GM19463 (cell line): ENCODE measurements at regions not wholly inside any gene's neighbourhood (a gene's known extent, or its start where the extent isn't known, plus 50 kb on each side); places are given as distances from the start of the nearest gene placed in this dataset.

Source experiments
- ATAC-seq: cut with Tn5 transposase; IDR thresholded peaks from one replicate; pipeline ENCODE4 v1.9.1; 2021; ENCODE audit warnings: mild to moderate bottlenecking, moderate library complexity; ENCODE audit not compliant: unreplicated experiment

DNA sequence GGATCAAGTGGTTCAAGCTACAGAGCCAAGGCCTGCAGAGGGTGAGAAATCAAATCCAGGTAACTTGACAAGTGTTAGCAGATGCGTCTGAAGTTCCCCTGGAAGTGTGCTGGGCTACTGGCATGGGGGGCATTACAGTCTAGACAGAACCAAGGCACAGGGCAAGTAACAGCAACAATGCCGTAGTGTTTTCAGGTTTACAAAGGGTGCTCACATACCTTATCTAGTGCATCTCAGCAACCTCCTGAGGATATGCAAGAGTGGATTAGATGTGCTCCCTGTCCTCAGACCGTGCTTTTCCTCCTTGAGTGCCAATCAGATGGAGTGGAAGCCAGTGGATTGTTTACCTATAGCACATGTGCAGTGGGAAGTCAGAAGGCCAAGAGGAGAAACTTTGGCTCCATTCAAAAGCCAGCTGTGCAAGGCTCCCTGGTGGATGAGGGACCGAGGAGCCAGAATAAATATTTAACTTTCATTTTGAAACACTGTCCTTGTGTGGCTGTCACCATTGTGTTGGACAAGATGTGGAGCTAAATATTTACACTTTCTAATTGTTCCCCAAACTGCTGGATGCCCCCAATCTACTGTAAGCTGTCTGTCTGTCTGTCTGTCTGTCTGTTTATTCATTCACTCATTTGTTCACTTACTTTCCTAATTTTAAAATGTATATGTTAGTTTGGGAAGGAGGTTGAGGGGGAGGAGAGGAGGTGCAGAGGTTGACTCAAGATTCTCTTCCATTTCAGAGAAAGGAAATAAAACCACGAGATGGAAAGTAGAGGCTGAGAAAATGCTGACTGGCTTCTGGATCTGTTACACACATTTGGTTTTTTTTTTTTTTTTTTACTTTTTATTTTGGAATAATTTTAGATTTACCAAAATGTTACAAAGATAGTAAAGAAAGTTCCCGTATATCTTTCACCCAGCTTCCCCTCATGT lies 184.0 kb upstream of the PARP11 start:
- no peak for ATAC-seq

DNA sequence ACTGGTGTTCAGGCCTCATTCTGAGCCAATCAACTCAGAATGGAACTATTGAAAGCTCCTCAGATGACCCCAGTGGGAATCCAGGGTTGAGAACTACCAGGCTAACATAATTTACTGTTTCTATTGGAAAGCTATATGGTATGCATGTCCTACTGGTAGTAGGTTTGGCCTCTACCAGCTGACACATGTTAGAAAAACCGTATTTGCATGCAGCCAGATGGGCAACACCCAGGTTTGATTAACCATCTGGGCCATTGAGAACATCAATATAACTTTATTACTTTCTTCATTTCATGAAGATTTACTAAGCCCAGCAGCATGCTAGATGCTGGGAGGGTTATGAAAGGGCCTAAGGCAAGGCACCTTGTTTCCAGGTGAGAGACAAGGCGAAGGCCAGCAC lies 181.4 kb upstream of the PARP11 start:
- ATAC-seq: no peak

DNA sequence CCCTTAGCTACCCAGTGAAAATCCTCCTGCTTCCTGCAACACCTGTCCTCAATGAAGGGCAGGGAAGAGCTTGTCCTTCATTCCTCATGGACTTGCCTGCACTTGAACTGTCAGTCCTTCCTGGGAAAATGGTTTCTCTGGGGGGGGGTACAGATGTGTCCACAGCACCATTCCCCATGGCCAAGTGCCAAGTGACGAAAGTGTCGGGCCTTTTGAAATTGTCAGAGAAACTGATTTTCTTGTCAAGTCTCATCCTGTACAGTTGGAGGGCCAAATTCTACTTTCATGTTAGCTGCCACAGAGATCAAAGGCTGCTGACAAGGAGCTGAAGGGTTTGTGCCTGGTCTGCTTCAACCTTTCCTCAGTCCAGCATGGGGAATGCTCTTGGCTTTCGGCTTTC lies 179.5 kb upstream of the PARP11 start:
- ATAC-seq: no peak

DNA sequence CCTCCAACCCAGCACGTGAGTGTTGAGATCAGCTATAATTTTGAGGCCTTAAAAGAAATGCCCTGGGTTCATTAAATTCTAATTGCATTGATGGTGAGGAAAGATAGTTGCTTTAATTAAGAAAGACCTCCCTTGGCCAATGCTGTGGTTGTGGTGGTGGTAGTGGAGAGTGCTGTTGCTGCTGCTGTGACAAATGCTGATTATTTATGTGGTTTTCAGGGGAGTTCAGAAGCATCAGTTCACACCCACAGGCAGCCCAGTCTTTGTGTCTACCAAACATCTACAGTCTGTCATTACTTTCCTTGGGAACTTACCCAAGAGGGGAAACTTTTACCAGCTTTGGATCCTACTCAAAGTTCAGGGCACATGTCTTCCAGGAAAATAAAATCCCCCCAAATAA lies 178.4 kb upstream of the PARP11 start:
- ATAC-seq: no peak

DNA sequence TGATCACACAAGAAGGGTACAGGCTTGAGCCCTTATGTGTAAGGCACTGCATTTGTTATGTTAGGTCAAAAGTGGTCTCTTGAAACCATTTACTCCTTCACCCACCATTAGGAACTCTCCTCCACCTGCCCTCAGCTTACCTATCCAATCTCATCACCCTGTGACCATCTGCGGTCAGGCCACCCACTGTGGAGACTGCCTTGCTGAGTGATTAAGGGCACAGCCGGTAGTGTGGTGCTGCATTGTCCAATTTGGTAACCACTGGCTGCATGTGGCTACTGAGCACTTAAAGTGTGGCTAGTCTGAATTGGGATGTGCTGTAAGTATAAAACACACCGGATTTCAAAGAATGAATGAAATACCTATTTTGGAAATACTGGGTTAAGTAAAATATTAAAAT lies 177.1 kb upstream of the PARP11 start:
- ATAC-seq: no peak

DNA sequence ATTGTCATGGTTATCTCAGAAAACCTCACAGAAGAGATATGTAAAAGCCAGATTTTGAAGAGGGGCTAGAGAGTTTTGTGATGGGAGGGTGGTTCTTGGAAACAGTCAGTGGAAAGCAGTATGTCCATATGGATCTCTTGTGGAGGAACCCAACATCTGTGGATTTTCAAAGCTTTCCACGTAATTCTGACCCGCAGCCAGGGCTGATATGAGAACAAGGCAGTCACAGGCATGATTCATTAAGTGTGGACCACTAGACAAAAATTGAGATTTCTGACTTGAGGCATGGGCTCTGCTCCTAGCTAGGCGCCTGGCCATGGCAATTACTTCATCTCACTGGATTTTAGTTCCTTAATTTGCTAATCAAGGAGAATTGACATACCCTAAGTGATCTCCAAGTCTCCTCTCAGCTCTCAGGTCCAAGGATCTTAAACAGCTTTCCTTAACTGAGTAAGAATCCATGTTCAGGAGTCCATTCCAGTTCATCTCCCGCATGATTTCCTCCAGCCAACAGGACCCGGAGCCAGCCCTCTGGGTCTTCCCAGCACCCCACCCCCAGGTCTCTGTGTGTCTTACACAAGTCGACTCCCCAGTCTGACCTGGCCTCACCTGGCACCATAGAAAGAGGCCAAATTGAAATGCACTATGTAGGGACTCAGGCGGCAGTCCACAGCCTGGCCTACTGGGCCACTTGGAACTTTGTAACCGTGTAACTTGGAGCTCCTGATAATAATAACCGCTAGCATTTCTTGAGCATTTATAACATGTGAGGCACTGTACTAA lies 176.3 kb upstream of the PARP11 start:
- no peak for ATAC-seq

DNA sequence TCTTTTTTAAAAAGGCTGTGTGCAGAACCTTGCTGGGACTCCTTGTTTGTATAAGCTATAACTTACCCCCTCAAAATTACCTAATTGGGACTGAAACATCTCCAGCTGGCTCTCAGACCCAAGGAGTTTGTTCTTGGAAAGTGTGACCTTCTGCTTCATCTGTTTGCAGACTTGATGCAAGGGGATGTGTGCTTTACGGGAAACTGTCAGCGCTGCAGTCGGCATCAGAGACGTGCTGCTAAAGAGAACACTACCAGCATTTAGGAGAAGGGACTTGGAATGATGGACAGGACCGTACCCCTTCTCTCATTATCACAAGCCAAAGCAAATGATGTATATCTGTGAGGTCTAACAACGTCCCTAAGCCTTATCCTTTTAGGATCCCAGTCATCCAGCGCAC lies 174.2 kb upstream of the PARP11 start:
- ATAC-seq: no peak

DNA sequence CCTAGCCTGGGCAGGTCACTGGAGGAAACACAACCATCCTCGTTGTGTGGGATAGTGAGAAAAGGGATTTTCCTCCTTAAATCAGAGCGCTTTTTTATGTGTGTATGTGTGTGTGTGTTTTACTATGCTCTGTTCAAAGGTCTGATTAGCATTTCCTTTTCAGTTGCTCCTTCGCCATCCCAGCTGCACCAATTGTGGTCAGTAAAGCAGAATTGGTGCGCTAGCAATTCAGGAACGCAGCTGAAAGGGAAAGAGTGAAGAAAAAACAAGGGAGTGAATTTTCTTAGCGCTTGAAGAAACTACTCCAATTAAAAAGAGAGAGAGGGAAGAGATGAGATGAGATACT lies 173.3 kb upstream of the PARP11 start:
- ATAC-seq: no peak

DNA sequence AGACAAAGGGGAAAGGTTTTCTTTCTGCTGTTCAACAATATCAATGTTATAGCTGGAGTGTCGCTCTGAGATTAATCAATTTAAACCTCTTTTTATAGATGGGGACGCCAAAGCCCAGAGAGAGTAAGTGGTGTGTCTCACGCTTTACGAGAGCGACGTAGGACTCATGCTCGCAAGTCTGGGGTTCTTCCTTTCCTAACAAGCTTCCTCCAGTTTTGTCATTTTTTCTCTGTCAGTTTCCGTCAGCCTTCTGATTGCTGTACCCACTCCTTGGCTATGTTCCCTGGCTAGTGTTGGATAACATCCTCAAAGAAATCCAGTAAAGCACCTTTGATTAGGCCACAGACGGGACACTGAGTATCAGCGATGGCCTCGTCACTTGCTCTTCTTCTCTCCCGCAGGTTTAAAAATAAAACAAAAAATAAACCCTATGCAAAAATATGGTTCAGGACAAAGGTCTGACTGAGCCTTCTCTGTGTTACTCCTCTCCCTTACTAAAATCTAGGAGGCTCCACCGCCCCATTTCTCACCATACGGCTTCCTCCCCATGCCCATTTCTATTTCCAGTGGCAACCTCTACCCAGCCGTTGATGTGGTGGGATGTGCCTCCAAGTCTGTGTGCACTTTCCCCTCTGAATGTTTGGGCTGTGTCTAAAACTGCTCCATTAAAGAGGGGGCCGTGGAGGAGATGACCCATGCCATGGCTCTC lies 172.7 kb upstream of the PARP11 start:
- ATAC-seq: no peak

DNA sequence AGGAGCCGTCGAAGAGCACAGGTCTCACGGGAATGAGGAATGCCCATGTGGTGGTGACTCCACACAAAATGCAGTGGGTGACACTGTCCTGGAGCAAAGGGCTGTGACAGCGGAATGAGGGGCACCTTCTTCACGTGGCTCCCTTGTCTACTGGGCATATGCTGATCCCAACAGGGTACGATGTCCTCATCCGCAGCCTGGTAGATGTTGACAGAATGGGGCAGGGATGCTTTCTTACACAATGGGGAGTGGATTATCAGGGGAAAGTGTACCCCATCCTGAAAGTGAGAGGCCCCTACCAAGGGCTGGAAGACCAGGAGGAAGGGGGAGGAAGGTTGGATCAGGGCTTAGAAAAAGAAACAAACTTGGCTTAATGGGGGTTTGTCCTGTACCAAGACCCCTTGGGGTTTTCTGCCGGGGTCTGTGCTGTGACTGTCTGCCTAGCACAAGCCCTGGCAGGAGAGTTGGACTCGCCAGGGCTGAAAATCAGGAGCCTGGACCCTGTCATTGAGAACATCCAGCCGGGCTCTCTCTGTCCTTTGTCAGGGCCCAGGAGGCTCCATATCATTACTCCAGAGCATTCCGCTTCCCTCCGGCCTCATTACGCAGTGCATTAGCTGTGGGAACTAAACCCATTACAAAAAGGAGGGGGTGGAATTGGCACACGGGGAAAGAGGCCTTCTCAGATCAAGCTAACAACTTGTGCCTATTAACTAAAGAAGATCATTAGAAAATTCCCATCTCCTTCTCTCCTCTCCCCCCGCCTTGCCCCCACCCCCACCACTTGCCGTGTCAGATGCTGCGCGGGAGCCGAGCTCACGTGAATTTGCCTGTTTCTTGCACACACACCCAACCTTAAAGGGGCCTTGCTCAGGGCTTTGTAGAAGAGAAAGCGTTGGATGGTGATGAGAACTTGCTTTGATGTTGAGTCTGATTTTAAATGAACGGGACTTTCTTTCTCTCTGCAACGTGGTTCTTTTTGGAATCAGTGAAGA lies 171.8 kb upstream of the PARP11 start:
- ATAC-seq: no peak

DNA sequence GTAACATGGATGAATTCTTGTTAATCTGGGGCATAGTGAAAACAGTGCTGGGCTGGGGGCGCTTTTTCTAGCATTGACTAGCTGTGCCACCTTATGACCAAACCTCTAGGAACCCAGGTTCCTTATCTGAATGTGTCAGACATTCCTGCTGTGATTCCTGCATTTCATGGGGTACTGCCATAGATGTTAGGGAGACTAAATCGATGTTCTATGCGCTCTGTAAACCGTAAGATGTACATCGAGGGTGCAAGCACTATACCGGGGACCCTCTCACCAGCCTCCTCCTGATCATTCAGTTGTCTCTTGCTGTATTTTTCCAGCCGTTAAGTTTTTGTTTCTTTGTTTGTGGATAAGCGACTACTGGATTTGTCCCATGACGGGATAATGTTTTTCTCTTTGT lies 170.9 kb upstream of the PARP11 start:
- no peak for ATAC-seq

DNA sequence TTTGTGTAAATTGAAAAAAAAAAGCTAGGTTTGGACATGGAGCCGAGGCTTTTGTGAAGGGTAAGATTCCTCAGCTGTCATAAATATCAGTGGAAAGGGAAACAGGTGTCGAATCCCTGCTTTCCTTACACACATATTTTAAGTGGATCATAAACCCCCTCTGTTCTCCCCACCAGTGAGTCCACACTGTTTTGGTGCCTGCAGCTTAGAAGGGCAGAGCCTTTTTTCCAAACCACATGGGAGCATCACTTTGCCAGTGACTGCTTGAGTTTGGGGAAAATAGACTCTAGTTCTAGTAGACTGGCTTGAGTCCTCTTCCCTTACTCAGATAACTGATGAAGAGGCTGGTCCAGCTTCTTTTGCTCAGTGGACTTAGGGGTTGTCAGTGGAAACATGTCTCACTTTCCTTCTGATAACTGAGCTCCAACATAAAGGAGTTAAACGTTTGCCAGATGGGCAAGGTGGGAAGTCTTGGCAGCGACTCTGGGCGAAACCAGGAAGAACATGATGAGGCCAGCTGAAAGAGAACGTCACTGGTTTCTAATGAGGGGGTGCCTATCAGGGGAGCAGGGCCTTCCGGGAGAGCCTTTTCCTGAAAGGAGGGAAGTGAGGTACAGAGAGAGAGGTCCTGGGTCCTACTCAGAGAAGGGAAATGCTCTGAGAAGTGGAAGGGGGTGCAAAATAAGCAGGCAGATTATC lies 168.1 kb upstream of the PARP11 start:
- ATAC-seq: no peak

DNA sequence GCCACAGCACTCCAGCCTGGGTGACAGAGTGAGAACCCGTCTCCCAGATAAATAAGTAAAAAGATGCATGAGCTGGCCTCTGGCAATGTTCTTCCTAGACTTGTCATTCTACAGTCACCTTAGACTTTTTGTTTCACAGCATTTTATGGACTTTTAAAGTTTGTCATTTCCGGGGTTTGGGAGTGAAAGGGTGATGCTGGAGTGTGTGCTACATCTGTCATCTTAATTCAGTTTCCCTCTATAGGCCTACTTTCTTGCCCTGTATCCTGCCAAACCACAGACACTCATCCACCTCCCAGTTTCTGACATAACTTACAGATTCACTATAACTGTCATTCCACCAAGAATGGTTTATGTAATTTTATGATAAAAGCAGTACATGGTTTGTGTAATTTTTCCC lies 166.7 kb upstream of the PARP11 start:
- ATAC-seq: no peak

DNA sequence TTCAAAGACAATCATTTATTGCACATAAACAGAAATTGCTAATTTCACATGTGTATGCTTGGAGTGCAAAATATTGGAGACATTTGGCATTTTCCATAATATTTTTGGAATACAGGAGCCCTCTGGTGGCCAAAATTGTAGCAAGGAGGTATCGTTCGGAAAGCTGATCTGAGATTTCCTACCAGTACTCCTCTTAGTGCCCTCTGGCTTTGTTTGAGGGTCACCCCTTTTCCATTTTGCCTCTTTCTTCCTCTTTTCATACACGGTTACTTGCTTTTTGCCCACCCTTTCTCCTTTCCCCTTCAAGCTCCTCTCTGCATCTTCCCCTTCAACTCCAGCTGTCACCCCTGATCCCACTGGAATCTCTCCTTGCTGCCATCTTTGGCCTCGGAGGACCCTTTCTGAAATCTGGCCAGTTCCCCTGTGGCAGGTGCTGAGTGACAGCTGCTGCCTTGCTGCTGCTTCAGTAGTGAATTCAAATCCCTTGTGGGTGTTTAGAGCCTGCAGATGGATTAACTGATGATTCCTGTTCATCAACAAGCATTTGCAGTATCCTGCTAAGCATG lies 164.6 kb upstream of the PARP11 start:
- ATAC-seq: no peak

DNA sequence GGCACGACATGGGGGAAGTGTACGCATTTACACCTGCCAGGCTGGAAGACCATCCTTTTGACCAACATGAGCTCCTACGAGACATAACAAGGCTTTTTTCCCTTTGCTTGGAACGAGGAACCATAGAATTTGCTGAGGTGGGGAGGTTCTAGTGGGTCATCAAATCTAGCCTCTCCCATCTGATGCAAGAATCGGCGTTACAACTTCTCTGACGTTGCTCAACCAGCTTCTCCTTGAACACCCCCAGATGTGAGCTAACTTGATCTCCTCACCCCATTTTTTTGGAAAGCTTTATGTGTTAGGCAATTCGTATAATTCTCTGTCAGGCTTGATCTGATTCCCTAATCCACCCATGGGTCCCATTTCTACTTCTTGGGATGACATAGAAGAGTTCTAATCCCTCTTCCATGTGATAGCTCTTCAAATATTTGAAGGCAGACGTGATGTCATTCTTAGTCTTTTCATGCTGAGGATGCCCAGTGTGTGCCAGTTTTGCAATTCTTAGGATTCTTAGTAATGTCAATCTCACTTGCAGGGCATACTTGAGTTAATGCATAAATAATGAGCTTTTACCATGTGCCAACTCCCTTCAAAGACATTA lies 163.6 kb upstream of the PARP11 start:
- no peak for ATAC-seq

DNA sequence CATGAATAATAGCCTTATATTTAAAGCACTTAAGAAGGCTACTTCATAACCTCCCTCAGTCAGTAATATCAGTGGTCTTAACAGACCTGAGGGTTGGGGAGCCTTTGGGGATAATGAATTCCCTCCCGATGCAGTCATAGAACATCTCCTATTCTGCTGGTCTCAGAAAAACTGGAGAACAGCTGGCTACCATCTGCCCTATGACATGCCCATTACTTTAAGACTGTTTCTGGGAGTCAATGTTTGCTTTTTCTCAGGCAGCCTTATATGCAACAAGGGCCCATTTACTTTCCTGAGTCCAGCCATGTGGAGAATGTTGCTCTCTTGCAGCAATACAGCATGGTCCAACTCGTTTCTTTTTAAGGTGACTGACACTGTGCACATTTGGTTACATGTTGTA lies 161.7 kb upstream of the PARP11 start:
- no peak for ATAC-seq

DNA sequence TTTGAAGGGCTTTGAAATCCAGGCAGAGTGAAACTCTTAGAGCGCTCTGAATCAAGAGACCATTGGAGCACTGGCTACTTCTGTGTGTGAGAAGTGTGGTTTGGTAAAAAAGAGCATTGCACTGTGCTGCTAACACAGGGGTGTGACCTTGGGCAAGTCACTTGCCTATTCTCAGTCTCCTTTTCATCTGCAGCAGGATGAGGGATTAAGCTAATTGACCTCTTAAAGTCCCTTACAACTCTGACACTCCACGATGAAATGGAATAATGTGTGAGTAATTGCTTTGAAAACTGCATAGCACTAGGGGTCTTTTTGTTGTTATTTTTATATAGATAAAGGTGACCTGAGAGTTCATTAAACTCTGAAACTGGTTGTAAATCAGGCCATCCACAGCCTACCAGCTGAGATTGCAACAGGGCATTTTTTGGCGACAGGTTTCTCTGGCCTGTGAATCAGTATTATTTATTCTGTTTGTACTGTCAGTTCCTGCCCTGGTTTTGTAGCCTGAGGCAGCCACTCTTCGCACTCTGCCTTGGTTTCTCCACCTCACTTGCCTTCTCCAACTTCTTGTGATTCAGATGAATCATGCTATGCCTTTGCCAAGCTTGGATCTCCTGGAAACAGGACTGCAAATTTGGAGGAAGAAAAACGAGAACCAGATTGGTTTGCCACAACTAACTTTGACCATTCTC lies 159.9 kb upstream of the PARP11 start:
- no peak for ATAC-seq

DNA sequence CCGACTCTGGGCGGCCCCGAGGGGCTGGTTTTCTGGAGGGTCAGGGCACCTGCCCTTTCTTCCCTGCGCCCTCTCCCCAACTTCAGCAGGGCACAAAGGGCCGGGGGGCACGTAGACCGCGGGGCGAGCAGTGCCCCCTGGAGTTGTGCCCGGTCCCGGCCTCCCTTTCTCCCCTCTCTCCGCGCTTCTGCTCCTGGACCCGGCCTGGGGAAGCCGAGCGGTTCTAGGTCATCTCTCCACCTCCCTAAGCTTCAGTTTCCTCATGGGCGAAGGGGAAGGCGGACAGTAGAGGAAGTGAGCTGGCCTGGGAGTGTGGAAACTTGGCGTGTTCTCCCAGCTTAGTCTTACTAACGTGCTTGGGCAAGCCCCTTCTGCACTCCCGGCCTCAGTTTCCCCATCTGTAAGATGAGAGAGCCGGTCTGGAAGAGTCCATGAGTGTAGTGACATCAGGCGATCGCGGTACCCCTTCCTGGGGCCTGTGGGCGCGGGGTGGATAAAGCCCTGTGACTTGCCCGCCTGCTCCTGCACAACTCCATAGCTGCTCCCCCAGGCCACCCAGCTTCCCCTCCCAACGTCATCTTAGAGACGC lies 158.6 kb upstream of the PARP11 start:
- no peak for ATAC-seq
